ENCODE measurements at regions not wholly inside any gene's neighbourhood (a gene's known extent, or its start where the extent isn't known, plus 50 kb on each side); places are given as distances from the start of the nearest gene placed in this dataset.

DNA sequence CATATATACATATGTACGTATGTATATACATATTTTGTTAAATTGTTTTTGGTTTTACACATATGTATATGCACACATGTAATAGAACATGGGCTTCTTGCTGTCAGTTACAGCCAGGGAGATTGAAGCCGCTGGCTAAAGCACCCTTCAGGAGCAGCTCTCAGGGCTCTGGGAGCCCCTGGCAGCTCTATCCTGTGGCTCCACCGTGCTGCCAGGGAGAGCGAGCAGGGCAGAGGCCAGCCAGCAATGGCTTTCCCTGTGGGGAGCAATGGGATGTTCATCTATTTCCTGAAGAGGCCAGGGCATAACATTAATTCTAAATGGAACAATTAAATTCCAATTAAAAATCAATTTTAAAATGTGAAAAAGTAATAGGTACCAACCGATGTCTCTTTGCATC lies 102.9 kb downstream of the PSMG1 start:
- no peaks in the 10 kb centered on the region for H3K36me3 ChIP-seq
- no peak overlapping the region for H3K27ac ChIP-seq
- TF ChIP-seq, protein P1, sequence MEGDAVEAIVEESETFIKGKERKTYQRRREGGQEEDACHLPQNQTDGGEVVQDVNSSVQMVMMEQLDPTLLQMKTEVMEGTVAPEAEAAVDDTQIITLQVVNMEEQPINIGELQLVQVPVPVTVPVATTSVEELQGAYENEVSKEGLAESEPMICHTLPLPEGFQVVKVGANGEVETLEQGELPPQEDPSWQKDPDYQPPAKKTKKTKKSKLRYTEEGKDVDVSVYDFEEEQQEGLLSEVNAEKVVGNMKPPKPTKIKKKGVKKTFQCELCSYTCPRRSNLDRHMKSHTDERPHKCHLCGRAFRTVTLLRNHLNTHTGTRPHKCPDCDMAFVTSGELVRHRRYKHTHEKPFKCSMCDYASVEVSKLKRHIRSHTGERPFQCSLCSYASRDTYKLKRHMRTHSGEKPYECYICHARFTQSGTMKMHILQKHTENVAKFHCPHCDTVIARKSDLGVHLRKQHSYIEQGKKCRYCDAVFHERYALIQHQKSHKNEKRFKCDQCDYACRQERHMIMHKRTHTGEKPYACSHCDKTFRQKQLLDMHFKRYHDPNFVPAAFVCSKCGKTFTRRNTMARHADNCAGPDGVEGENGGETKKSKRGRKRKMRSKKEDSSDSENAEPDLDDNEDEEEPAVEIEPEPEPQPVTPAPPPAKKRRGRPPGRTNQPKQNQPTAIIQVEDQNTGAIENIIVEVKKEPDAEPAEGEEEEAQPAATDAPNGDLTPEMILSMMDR (IDR thresholded peaks at IDR 0.05), result peak in 1 of 3 experiments; percentile 37
- H3K9me3 ChIP-seq, result no peaks in the 10 kb centered on the region
- intact Hi-C loops (cut with DNase I), result no loop called here
- H3K27me3 ChIP-seq, result no peaks in the 10 kb centered on the region
- H3K4me1 ChIP-seq, result peaks cover 8 to 10% of the 10 kb centered on the region in 2 donors
- no peak overlapping the region for H3K4me3 ChIP-seq
- peak in 1 of 2 donors; percentile 58 for DNase-seq (ENCODE audit: low spot score in 2 of 2)

DNA sequence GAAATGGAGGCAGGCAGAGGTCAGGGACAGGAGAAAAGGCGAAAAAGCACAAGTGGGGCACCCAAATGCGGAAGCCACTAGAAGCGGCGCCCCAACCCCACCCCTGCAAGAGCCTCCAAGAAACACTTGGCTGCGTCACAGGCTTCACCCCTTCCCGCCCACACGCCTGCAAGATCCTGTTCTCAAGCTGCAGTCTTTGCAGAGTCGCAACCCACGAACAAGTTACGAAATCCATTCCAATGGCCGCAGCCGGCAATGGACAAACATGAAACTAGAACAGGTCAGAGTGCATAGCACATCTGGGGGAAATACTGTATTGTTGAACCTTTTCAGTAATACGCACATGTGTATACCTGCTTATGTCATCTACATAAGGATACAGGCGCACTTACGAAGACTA lies 103.6 kb downstream of the PSMG1 start:
- TF ChIP-seq, protein P1 (IDR thresholded peaks at IDR 0.05), result no peak
- intact Hi-C loops (cut with DNase I), result no loop called here
- Histone ChIP-seq H3K4me3 (no peak overlapping the region), H3K27ac (peak overlapping the region in 1 of 2 donors; percentile 2), H3K36me3 (no peaks in the 10 kb centered on the region), H3K4me1 (peaks cover 8 to 10% of the 10 kb centered on the region in 2 donors), H3K9me3 (no peaks in the 10 kb centered on the region), H3K27me3 (no peaks in the 10 kb centered on the region)
- DNase-seq (ENCODE audit: low spot score in 2 of 2), result peak; percentile 66 to 87

DNA sequence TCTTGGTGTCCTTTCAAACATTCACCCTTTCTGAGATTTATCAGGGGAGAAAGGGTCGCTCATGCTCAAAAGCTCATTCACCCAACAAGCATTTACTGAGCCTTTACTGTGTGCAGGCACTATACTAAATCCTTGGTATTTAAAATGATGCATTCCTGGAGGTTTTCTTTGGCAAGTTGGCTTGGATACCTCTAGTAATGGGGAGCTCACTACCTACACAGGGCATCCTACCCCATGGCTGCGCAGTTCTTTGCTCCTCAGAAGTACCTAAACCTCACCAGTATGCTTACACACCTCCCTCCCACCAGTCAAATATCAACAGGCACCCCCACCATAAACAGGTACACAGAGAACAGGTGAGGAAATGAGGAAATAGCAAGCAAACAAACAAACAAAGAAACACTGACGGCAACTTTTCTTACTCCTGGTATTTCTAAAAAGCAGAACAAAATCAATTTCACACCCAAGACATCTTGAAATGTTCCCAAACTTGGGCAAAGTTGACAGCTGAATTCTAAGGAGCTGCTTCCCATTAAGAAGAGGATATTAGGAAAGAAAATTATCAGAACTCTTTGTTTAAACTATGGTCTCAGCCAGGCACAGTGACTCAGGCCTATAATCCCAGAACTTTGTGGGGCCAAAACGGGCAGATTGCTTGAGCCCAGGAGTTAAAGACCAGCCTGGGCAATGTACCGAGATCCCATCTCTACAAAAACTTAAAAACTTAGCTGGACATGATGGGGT lies 104.8 kb downstream of the PSMG1 start:
- peak overlapping the region in 1 of 2 donors; percentile 2 for H3K27ac ChIP-seq
- TF ChIP-seq, protein P1 (IDR thresholded peaks at IDR 0.05), result no peak
- DNase-seq (ENCODE audit: low spot score in 2 of 2), result peak in 1 of 2 donors; percentile 18
- H3K9me3 ChIP-seq, result no peaks in the 10 kb centered on the region
- peaks cover 8 to 16% of the 10 kb centered on the region in 2 donors for H3K4me1 ChIP-seq
- no peaks in the 10 kb centered on the region for H3K27me3 ChIP-seq
- H3K36me3 ChIP-seq, result no peaks in the 10 kb centered on the region
- intact Hi-C loops (cut with DNase I), result no loop called here
- no peak overlapping the region for H3K4me3 ChIP-seq

DNA sequence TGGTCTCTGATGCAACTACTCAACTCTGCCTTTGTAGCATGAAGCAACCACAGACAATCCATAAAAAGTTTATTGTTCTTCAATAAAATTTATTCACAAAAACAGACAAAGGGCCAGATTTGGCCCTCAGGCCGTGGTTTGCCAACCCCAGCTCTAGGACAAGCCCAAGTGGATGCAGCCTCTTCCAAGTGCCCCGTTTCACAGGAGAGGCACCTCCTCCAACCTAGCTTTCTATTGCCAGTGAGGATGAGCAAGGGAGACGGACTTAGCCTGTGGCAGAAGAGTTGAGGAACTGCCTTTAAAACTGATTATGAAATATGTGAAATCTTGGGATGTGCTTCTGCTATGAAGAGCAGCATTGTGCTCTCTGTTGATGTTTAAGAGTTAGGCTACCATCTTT lies 105.4 kb downstream of the PSMG1 start:
- H3K9me3 ChIP-seq, result no peaks in the 10 kb centered on the region
- TF ChIP-seq, protein P1 (IDR thresholded peaks at IDR 0.05), result no peak

DNA sequence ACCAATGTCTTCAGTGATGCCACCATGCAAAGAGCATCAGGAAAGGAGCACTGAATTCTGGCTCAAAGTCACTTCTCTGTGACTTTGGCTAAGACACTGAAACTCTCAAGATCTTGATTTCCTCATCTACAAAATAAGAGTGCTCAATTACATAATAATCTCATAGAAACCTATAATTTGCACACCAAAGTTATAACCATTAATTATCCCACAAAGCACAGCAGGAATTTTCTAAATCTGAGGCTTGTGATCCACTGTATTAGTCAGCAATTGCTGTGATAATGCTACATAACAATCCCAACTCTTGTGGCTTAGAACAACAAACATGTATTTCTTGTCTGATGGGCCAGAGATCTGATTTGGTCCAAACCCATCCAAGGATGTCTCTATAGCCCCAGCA lies 108.7 kb downstream of the PSMG1 start:
- H3K4me3 ChIP-seq, result no peak overlapping the region
- peak overlapping the region; percentile 47 to 63 for H3K27ac ChIP-seq
- no peaks in the 10 kb centered on the region for H3K9me3 ChIP-seq
- no peak for DNase-seq (ENCODE audit: low spot score in 2 of 2)
- TF ChIP-seq, protein P1 (IDR thresholded peaks at IDR 0.05), result no peak
- intact Hi-C loops (cut with DNase I), result loop anchor here (5.0 kb wide), 1 partner anchor 82 kb away; no protein-coding TSS in a partner anchor
- H3K36me3 ChIP-seq, result no peaks in the 10 kb centered on the region
- H3K4me1 ChIP-seq, result peaks cover 0 to 20% of the 10 kb centered on the region in 2 donors
- H3K27me3 ChIP-seq, result no peaks in the 10 kb centered on the region

More for the DNA sequence above, 105.4 kb downstream of the PSMG1 start:
- peak in 1 of 2 donors; percentile 31 for DNase-seq (ENCODE audit: low spot score in 2 of 2)
- intact Hi-C loops (cut with DNase I), result no loop called here
- Histone ChIP-seq H3K36me3 (no peaks in the 10 kb centered on the region), H3K27ac (no peak overlapping the region), H3K4me1 (peaks cover 2 to 13% of the 10 kb centered on the region in 2 donors), H3K4me3 (no peak overlapping the region), H3K27me3 (no peaks in the 10 kb centered on the region)
